KMS-11 (cell line): ENCODE measurements at regions not wholly inside any gene's neighbourhood (a gene's known extent, or its start where the extent isn't known, plus 50 kb on each side); places are given as distances from the start of the nearest gene placed in this dataset.

Source experiments
- H2AFZ ChIP-seq: fragments of 200-600 bp; sonication (generic); 2 replicates; pipeline ENCODE4 v1.6.1; 2016; ENCODE audit warnings: antibody characterized with exemption, mixed run types, low read depth
- H3K27ac ChIP-seq: fragments of 200-600 bp; sonication (generic); 2 replicates; pipeline ENCODE4 v1.6.1; 2016; ENCODE audit warnings: mild to moderate bottlenecking, mixed run types
- H3K27me3 ChIP-seq: fragments of 200-600 bp; sonication (generic); 2 replicates; pipeline ENCODE4 v1.6.1; 2017; ENCODE audit warnings: mild to moderate bottlenecking, low read depth, mixed run types, moderate library complexity; ENCODE audit not compliant: insufficient read depth
- H3K36me3 ChIP-seq: fragments of 200-600 bp; sonication (generic); 2 replicates; pipeline ENCODE4 v1.6.1; 2017; ENCODE audit warnings: mild to moderate bottlenecking, mixed run types; ENCODE audit not compliant: insufficient read depth
- H3K4me1 ChIP-seq: fragments of 200-600 bp; sonication (generic); 2 replicates; pipeline ENCODE4 v1.6.1; 2016; ENCODE audit warnings: mild to moderate bottlenecking, low read depth, mixed run types; ENCODE audit not compliant: poor library complexity, severe bottlenecking
- H3K4me2 ChIP-seq: fragments of 200-600 bp; sonication (generic); 2 replicates; pipeline ENCODE4 v1.7.0; 2016; ENCODE audit warnings: mild to moderate bottlenecking, mixed run types
- H3K4me3 ChIP-seq: fragments of 200-600 bp; sonication (generic); IDR thresholded peaks from 2 replicates; pipeline ENCODE4 v1.6.1; 2017; ENCODE audit warnings: low read depth, low read length, mixed read lengths; ENCODE audit not compliant: insufficient read depth
- H3K79me2 ChIP-seq: fragments of 200-600 bp; sonication (generic); 2 replicates; pipeline ENCODE4 v1.6.1; 2016; ENCODE audit warnings: low read depth, mixed run types; ENCODE audit not compliant: insufficient read depth
- H3K9ac ChIP-seq: fragments of 200-600 bp; sonication (generic); 2 replicates; pipeline ENCODE4 v1.6.1; 2016; ENCODE audit warnings: mild to moderate bottlenecking, mixed run types
- H4K20me1 ChIP-seq: fragments of 200-600 bp; sonication (generic); 2 replicates; pipeline ENCODE4 v1.6.1; 2016; ENCODE audit warnings: mild to moderate bottlenecking, mixed run types; ENCODE audit not compliant: insufficient read depth
- CTCF ChIP-seq: fragments of 200-600 bp; sonication (generic); conservative IDR thresholded peaks from 2 replicates; pipeline ENCODE4 v1.6.1; 2017; ENCODE audit warnings: low read depth, mild to moderate bottlenecking, antibody characterized with exemption, low read length, moderate library complexity, mixed read lengths

GRCh38 chr2:236758406-236758805, 188.8 kb downstream of the ACKR3 start:
- Histone ChIP-seq H2AFZ (no peak overlapping the region), H3K36me3 (no peaks in the 10 kb centered on the region), H3K4me3 (no peak overlapping the region), H3K4me1 (no peaks in the 10 kb centered on the region), H3K27ac (no peak overlapping the region), H3K4me2 (no peak overlapping the region), H3K27me3 (no peaks in the 10 kb centered on the region), H3K79me2 (no peaks in the 10 kb centered on the region), H4K20me1 (no peaks in the 10 kb centered on the region), H3K9ac (no peak overlapping the region)
- TF ChIP-seq CTCF, result no peak

- TF ChIP-seq CTCF, result no peak
- H3K27me3 ChIP-seq, result no peaks in the 10 kb centered on the region
Observed at GRCh38 chr2:236760246-236760645, 190.6 kb downstream of the ACKR3 start.

GRCh38 chr2:236761358-236761757, 191.7 kb downstream of the ACKR3 start:
- H3K4me1 ChIP-seq, result no peaks in the 10 kb centered on the region
- no peaks in the 10 kb centered on the region for H3K27me3 ChIP-seq
- no peak overlapping the region for H3K27ac ChIP-seq
- H4K20me1 ChIP-seq, result no peaks in the 10 kb centered on the region
- no peak overlapping the region for H2AFZ ChIP-seq
- no peaks in the 10 kb centered on the region for H3K79me2 ChIP-seq
- no peak overlapping the region for H3K4me2 ChIP-seq
- H3K4me3 ChIP-seq, result no peak overlapping the region
- no peak for TF ChIP-seq CTCF
- H3K36me3 ChIP-seq, result no peaks in the 10 kb centered on the region
- no peak overlapping the region for H3K9ac ChIP-seq

More at GRCh38 chr2:236760246-236760645, 190.6 kb downstream of the ACKR3 start:
- Histone ChIP-seq H2AFZ (no peak overlapping the region), H3K4me1 (no peaks in the 10 kb centered on the region), H3K4me3 (no peak overlapping the region), H3K79me2 (no peaks in the 10 kb centered on the region), H3K27ac (no peak overlapping the region), H4K20me1 (no peaks in the 10 kb centered on the region), H3K4me2 (no peak overlapping the region), H3K9ac (no peak overlapping the region), H3K36me3 (no peaks in the 10 kb centered on the region)

- no peak for TF ChIP-seq CTCF
- H3K27ac ChIP-seq, result no peak overlapping the region
Observed at GRCh38 chr2:236762628-236763027, 193.0 kb downstream of the ACKR3 start.

More at GRCh38 chr2:236762628-236763027, 193.0 kb downstream of the ACKR3 start:
- Histone ChIP-seq H3K79me2 (no peaks in the 10 kb centered on the region), H3K4me1 (no peaks in the 10 kb centered on the region), H3K27me3 (no peaks in the 10 kb centered on the region), H3K9ac (no peak overlapping the region), H3K4me2 (no peak overlapping the region), H2AFZ (no peak overlapping the region), H3K36me3 (no peaks in the 10 kb centered on the region), H4K20me1 (no peaks in the 10 kb centered on the region), H3K4me3 (no peak overlapping the region)
